OCI-LY1 (cell line): ENCODE measurements at regions not wholly inside any gene's neighbourhood (a gene's known extent, or its start where the extent isn't known, plus 50 kb on each side); places are given as distances from the start of the nearest gene placed in this dataset.

Source experiments
- EZH2 ChIP-seq: fragments of 200-600 bp; sonication (generic), shearing (Covaris generic); IDR thresholded peaks from 2 replicates; pipeline ENCODE4 v1.8.0; 2017; ENCODE audit warnings: borderline replicate concordance, mixed run types, mild to moderate bottlenecking, antibody characterized with exemption, low read length, moderate library complexity, mixed read lengths
- TF ChIP-seq, protein P1 (sequence below): fragments of 200-600 bp; sonication (generic), shearing (Covaris generic); IDR thresholded peaks from 2 replicates; pipeline ENCODE4 v1.5.1; 2017; ENCODE audit warnings: mild to moderate bottlenecking, antibody characterized with exemption, low read length, moderate library complexity, mixed read lengths

DNA sequence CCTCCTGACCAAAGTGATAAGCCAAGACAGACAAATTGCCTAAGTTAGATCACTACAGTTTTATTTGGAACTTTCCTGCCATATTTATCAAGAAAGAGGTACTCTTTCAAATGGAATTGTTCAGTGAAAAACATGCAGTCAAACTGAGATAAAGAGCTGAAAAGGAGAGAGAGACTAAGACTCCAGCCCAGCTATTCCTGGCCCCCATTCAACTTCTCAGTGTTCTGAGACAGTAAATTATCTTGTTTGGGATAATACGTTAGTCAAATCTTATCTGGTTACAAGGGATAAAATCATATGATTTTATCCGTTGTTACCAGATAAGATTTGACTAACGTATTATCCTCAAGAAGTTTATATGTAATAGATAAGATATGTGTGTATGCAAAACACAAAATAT, 67.6 kb upstream of the CMC1 start:
- TF ChIP-seq, protein P1, sequence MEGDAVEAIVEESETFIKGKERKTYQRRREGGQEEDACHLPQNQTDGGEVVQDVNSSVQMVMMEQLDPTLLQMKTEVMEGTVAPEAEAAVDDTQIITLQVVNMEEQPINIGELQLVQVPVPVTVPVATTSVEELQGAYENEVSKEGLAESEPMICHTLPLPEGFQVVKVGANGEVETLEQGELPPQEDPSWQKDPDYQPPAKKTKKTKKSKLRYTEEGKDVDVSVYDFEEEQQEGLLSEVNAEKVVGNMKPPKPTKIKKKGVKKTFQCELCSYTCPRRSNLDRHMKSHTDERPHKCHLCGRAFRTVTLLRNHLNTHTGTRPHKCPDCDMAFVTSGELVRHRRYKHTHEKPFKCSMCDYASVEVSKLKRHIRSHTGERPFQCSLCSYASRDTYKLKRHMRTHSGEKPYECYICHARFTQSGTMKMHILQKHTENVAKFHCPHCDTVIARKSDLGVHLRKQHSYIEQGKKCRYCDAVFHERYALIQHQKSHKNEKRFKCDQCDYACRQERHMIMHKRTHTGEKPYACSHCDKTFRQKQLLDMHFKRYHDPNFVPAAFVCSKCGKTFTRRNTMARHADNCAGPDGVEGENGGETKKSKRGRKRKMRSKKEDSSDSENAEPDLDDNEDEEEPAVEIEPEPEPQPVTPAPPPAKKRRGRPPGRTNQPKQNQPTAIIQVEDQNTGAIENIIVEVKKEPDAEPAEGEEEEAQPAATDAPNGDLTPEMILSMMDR, result no peak
- no peak for TF ChIP-seq EZH2
